BJ (cell line): ENCODE measurements at regions not wholly inside any gene's neighbourhood (a gene's known extent, or its start where the extent isn't known, plus 50 kb on each side); places are given as distances from the start of the nearest gene placed in this dataset.
A peak's percentile ranks its signal among the peaks of the same experiment; 100 is the strongest.

Experiments
- CTCF ChIA-PET: fragments of 350-600 bp; formaldehyde crosslinking; extraction: SDS; loops from one replicate; lab custom pipeline; 2021; ENCODE audit warnings: antibody characterized with exemption, inconsistent platforms; lab: Yijun Ruan, JAX
- POLR2A ChIA-PET: fragments of 300-600 bp; sonication (Branson Sonifier 250); formaldehyde crosslinking; extraction: SDS; loops from one replicate; lab custom pipeline; 2021; ENCODE audit warnings: antibody characterized with exemption; lab: Charles Lee
- DNase-seq: peaks from one replicate; pipeline ENCODE4 v3.0.0-alpha.2; 2011; ENCODE audit warnings: low read depth
- H3K27me3 ChIP-seq: 2 replicates; pipeline ENCODE4 v1.6.0; 2011; ENCODE audit warnings: low read length; ENCODE audit not compliant: control insufficient read depth, insufficient read depth
- H3K36me3 ChIP-seq: 2 replicates; pipeline ENCODE4 v1.5.1; 2011; ENCODE audit warnings: low read length; ENCODE audit not compliant: control insufficient read depth, insufficient read depth
- H3K4me3 ChIP-seq: 2 replicates; pipeline ENCODE4 v1.5.1; 2011; ENCODE audit warnings: low read depth, mild to moderate bottlenecking, control low read depth, low read length
- TF ChIP-seq, protein P1 (sequence below): IDR thresholded peaks from 2 replicates; pipeline ENCODE4 v1.5.1; 2011; ENCODE audit warnings: low read depth, mild to moderate bottlenecking, control low read depth, inconsistent platforms, low read length, moderate library complexity; ENCODE audit not compliant: insufficient read depth

DNA sequence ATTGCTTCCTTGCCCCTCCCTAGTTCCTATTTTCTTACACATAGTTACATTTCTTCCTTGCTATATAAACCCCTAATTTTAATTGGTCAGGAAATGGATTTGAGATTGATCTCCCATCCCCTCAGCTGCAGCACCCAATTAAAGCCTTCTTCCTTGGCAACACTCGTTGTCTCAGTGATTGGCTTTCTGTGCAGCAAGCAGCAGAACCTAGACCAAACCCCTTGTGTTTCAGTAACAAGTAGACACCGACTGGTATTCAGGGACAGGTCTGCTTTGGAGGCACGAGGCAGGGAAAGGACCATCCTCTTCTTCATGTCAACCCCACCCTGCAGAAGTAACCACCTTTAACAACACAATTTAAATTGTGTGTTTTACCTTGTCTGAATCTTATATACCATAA is 152.6 kb downstream of the RPAP3 start:
- H3K4me3 ChIP-seq = no peak overlapping the region
- ChIA-PET POLR2A (no interaction called here), CTCF (no interaction called here)
- TF ChIP-seq, protein P1, sequence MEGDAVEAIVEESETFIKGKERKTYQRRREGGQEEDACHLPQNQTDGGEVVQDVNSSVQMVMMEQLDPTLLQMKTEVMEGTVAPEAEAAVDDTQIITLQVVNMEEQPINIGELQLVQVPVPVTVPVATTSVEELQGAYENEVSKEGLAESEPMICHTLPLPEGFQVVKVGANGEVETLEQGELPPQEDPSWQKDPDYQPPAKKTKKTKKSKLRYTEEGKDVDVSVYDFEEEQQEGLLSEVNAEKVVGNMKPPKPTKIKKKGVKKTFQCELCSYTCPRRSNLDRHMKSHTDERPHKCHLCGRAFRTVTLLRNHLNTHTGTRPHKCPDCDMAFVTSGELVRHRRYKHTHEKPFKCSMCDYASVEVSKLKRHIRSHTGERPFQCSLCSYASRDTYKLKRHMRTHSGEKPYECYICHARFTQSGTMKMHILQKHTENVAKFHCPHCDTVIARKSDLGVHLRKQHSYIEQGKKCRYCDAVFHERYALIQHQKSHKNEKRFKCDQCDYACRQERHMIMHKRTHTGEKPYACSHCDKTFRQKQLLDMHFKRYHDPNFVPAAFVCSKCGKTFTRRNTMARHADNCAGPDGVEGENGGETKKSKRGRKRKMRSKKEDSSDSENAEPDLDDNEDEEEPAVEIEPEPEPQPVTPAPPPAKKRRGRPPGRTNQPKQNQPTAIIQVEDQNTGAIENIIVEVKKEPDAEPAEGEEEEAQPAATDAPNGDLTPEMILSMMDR = no peak
- no peaks in the 10 kb centered on the region for H3K36me3 ChIP-seq
- no peak for DNase-seq
- H3K27me3 ChIP-seq = no peaks in the 10 kb centered on the region

DNA sequence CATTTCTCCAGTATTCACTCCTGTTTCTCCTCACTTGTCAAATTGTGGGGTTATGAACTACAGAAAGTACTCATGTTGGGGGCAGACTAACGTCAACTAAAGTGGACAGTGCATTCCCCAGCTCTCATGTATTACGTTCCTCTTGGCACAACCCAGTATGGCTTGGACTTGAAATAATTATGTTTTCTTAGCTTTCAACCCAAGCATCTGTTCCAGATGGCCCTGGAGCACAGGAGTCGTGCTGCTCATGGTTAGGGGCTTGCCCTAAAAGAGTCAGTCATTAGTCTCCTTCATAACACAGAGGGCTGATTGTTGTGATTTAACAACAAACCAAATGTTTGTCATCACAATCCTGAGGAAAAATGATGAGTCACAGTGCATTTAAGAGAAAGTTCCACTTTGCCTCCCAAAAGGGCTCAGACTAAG is 154.4 kb downstream of the RPAP3 start:
- TF ChIP-seq, protein P1 = no peak
- Histone ChIP-seq H3K4me3 (no peak overlapping the region), H3K27me3 (no peaks in the 10 kb centered on the region), H3K36me3 (no peaks in the 10 kb centered on the region)
- ChIA-PET CTCF (interaction anchor here (1.5 kb wide), 1 partner anchor 86 kb away, joined by 6 read pairs; no protein-coding TSS in a partner anchor), POLR2A (no interaction called here)
- DNase-seq = peak; percentile 67

DNA sequence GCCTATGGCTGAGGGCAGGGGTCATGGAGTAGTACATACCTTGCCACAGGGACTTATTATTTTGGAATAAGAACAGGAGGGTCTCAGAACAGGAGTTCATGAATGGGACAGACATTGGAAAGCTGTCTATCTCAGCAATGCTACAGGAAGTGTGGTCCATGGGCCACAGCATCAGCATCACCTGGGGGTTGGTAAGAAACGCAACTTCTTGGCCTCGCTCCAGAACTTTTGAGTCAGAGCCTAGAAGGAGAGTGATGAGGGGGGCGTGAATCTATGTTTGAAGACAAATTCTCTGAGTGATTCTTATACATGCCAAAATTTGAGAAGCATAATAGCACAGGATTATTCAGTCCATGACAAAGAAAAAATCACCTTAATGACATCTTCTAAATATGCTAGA is 156.6 kb downstream of the RPAP3 start:
- TF ChIP-seq, protein P1 = no peak
- ChIA-PET CTCF (no interaction called here), POLR2A (no interaction called here)
- no peaks in the 10 kb centered on the region for H3K27me3 ChIP-seq
- H3K4me3 ChIP-seq = no peak overlapping the region
- no peaks in the 10 kb centered on the region for H3K36me3 ChIP-seq
- no peak for DNase-seq

DNA sequence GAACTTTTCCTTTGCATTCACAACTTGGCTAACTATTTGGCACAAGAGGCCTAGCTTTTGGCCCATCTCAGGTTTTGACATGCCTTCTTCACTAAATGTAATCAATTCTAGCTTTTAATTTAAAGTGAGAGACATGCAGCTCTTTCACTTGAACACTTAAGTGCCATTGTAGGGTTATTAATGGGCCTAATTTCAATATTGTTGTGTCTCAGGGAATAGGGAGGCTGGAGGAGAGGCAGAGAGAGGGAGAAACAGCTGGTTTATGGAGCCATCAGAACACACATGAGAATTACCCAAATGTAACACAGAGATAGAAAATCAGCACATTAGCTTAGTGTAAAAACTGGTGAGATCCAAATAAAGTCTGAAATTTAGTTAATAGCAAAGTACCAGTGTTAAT is 157.4 kb downstream of the RPAP3 start:
- H3K27me3 ChIP-seq = no peaks in the 10 kb centered on the region
- ChIA-PET POLR2A (no interaction called here), CTCF (no interaction called here)
- no peak for DNase-seq
- no peak overlapping the region for H3K4me3 ChIP-seq
- no peaks in the 10 kb centered on the region for H3K36me3 ChIP-seq
- TF ChIP-seq, protein P1 = no peak

DNA sequence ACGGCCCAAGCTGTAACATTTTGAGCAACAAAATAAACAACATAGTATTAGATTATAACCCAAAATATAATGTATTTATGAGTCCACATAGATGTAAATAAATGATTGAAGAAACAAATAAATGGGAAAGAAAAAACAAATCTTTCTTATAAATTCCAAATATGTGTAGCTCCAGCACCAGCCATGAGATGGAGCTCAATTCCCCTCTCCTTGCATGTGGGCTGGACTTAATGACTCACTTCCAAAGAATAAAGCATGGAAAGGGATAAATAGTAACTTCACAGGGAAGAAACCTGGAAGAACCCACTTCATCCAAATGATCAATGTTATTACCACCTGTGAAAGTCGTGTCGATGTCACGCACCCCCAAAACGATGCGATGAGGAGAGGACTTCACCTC is 158.8 kb downstream of the RPAP3 start:
- ChIA-PET CTCF (interaction anchor here (0.8 to 2.8 kb wide), 7 partner anchors 10 to 140 kb away, joined by 3 to 8 read pairs (median 5); no protein-coding TSS in a partner anchor), POLR2A (interaction anchor here (0.8 kb wide), 1 partner anchor 12 kb away, joined by 4 read pairs; no protein-coding TSS in a partner anchor)
- TF ChIP-seq, protein P1 = peak; percentile 59

More for the DNA sequence above, 158.8 kb downstream of the RPAP3 start:
- DNase-seq = no peak
- H3K4me3 ChIP-seq = no peak overlapping the region
- H3K27me3 ChIP-seq = no peaks in the 10 kb centered on the region
- no peaks in the 10 kb centered on the region for H3K36me3 ChIP-seq
